ENCODE measurements at regions not wholly inside any gene's neighbourhood (a gene's known extent, or its start where the extent isn't known, plus 50 kb on each side); places are given as distances from the start of the nearest gene placed in this dataset.
"Not testable (repeated sequence)": the region's sequence is repeated elsewhere in the genome, so short reads cannot be mapped to it uniquely, and the experiment has no call there.

DNA sequence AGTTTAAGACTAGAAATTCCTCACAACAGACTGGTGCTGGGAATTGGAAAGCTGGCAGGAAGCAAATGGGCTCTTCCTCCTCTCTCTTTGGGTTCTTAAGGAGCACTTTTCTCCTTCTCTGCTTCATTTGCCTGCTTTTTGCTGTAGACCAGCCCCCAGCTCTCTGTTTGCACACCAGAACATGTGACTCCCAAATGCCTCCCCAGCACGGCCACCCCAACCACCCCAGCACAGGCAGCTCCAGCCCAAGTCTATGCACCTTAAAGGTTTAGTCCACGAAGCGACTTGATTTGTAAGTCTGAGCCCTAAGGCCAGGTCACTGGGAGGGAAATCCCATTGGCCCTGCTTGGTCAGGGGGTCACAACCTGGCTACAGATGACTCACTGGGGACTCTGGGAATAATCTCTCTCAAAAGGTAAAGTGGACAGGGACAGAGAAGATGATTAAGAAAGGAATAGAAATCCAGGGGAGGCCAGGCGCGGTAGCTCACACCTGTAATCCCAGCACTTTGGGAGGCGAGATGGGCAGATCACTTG is 377.8 kb upstream of the PROK2 start:
- DNase-seq: no peak
- no peak overlapping the region for H3K9ac ChIP-seq (ENCODE audit: low read length)
- no peaks in the 10 kb centered on the region for H3K9me2 ChIP-seq (replicated peaks; ENCODE audit: insufficient read depth, low read length)
- H3K27ac ChIP-seq (ENCODE audit: low read length): no peak overlapping the region
- no peaks in the 10 kb centered on the region for H3K79me2 ChIP-seq (ENCODE audit: low read length)
- H4K20me1 ChIP-seq (ENCODE audit: insufficient read depth, low read length): no peaks in the 10 kb centered on the region
- H3K27me3 ChIP-seq (replicated peaks; ENCODE audit: insufficient read depth, low read length): no peaks in the 10 kb centered on the region
- H3K4me3 ChIP-seq (ENCODE audit: low read length): no peak overlapping the region
- no peak overlapping the region for H3K4me2 ChIP-seq (ENCODE audit: low read depth, low read length)
- H3K36me3 ChIP-seq (replicated peaks; ENCODE audit: insufficient read depth, low read length): no peaks in the 10 kb centered on the region
- no peak overlapping the region for H2AFZ ChIP-seq (ENCODE audit: low read length)
- peaks cover 19% of the 10 kb centered on the region for H3F3A ChIP-seq (ENCODE audit: insufficient read depth, low read length)
- TF ChIP-seq EZH2phosphoT487 (IDR thresholded peaks at IDR 0.05; ENCODE audit: low read length): no peak
- TF ChIP-seq, protein P1, sequence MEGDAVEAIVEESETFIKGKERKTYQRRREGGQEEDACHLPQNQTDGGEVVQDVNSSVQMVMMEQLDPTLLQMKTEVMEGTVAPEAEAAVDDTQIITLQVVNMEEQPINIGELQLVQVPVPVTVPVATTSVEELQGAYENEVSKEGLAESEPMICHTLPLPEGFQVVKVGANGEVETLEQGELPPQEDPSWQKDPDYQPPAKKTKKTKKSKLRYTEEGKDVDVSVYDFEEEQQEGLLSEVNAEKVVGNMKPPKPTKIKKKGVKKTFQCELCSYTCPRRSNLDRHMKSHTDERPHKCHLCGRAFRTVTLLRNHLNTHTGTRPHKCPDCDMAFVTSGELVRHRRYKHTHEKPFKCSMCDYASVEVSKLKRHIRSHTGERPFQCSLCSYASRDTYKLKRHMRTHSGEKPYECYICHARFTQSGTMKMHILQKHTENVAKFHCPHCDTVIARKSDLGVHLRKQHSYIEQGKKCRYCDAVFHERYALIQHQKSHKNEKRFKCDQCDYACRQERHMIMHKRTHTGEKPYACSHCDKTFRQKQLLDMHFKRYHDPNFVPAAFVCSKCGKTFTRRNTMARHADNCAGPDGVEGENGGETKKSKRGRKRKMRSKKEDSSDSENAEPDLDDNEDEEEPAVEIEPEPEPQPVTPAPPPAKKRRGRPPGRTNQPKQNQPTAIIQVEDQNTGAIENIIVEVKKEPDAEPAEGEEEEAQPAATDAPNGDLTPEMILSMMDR (IDR thresholded peaks at IDR 0.05; ENCODE audit: low read length): no peak
- TF ChIP-seq EZH2 (optimal IDR thresholded peaks at IDR 0.05; ENCODE audit: low read depth, low read length): no peak
- H3K9me3 ChIP-seq (replicated peaks; ENCODE audit: insufficient read depth, low read length): no peaks in the 10 kb centered on the region
- peaks cover 31% of the 10 kb centered on the region for H3K4me1 ChIP-seq (ENCODE audit: low read length)

DNA sequence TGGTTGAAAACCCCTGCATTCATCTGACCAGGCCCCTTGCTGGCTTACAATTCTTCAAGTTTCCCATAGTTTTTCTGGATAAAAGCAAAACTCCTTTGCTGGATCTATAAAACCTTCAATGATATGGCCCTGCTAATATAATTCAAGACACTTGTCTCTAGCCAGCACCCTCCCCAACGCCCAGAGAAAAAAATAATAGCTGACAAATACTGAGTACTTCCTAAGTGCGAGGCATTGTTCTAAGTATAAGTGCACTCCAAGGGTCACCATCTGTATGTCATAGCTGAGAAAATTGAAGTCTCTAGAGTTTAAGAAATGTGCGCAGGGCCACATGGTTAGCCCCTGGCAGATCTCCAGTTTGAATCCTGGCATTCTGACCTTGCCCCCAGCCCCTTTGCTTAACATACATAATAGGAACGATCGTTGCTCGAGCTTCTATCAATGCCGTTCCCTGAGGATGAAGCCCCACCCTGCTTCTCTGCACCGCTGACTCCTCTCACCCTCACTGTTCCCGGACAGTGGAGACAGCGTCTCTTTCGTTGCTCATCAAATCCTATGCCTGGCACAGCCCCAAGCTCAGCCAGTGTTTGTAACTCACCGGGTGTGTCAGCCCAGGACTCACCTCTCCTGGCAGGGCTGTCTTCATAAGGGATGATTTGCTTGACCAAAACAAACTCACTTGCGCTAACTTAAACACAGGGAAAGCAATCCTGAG is 377.1 kb upstream of the PROK2 start:
- no peaks in the 10 kb centered on the region for H3K27me3 ChIP-seq (replicated peaks; ENCODE audit: insufficient read depth, low read length)
- no peaks in the 10 kb centered on the region for H3K9me3 ChIP-seq (replicated peaks; ENCODE audit: insufficient read depth, low read length)
- H3K27ac ChIP-seq (ENCODE audit: low read length): no peak overlapping the region
- no peaks in the 10 kb centered on the region for H3K36me3 ChIP-seq (replicated peaks; ENCODE audit: insufficient read depth, low read length)
- no peaks in the 10 kb centered on the region for H3K79me2 ChIP-seq (ENCODE audit: low read length)
- peaks cover 31% of the 10 kb centered on the region for H3K4me1 ChIP-seq (ENCODE audit: low read length)
- no peak for TF ChIP-seq EZH2 (optimal IDR thresholded peaks at IDR 0.05; ENCODE audit: low read depth, low read length)
- TF ChIP-seq EZH2phosphoT487 (IDR thresholded peaks at IDR 0.05; ENCODE audit: low read length): no peak
- TF ChIP-seq, protein P1 (IDR thresholded peaks at IDR 0.05; ENCODE audit: low read length): no peak
- H3K4me2 ChIP-seq (ENCODE audit: low read depth, low read length): no peak overlapping the region
- no peaks in the 10 kb centered on the region for H4K20me1 ChIP-seq (ENCODE audit: insufficient read depth, low read length)
- H3F3A ChIP-seq (ENCODE audit: insufficient read depth, low read length): peaks cover 19% of the 10 kb centered on the region
- DNase-seq: no peak
- H3K9ac ChIP-seq (ENCODE audit: low read length): no peak overlapping the region
- H3K4me3 ChIP-seq (ENCODE audit: low read length): no peak overlapping the region
- H3K9me2 ChIP-seq (replicated peaks; ENCODE audit: insufficient read depth, low read length): no peaks in the 10 kb centered on the region
- no peak overlapping the region for H2AFZ ChIP-seq (ENCODE audit: low read length)

DNA sequence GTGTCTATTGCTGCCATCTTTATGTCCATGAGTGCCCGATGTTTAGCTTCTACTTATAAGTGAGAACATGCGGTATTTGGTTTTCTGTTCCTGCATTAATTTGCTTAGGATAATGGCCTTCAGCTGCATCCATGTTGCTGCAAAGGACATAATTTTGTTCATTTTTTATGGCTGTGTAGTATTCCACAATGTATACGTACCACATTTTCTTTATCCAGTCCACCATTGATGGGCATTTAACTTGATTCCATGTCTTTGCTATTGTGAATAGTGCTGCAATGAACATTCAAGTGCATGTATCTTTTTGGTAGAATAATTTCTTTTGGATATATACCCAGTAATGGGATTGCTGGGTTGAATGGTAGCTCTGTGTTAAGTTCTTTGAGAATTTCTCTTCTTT is 376.3 kb upstream of the PROK2 start:
- not testable (repeated sequence) for H3K27ac ChIP-seq (ENCODE audit: low read length); H3K79me2 ChIP-seq (ENCODE audit: low read length); H3K9me2 ChIP-seq (replicated peaks; ENCODE audit: insufficient read depth, low read length); H3K4me3 ChIP-seq (ENCODE audit: low read length); H3K36me3 ChIP-seq (replicated peaks; ENCODE audit: insufficient read depth, low read length); DNase-seq; H3K4me2 ChIP-seq (ENCODE audit: low read depth, low read length); H2AFZ ChIP-seq (ENCODE audit: low read length); H3K9me3 ChIP-seq (replicated peaks; ENCODE audit: insufficient read depth, low read length); H3K27me3 ChIP-seq (replicated peaks; ENCODE audit: insufficient read depth, low read length); H4K20me1 ChIP-seq (ENCODE audit: insufficient read depth, low read length); H3K9ac ChIP-seq (ENCODE audit: low read length)
- Histone ChIP-seq H3F3A (ENCODE audit: insufficient read depth, low read length) (peaks cover 19% of the 10 kb centered on the region), H3K4me1 (ENCODE audit: low read length) (peaks cover 31% of the 10 kb centered on the region)

DNA sequence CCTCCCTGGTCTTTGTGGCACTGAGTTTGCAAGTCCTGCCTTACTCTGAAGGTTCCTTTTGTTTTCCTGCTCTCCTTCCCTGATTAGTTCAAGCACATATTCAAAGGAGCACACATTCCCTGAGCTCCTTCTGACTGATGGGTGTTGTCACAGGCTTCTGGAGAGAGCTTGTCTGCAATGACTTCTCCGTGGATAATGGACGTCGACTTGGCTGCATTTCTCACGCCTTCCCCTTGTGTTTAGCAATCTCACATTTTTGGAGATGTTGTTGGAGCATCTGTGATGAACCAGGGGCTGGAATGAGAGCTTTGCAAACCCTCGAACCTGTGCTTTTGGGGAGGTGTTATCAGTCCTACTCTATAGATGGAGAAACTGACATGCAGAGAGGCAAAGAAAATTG is 375.4 kb upstream of the PROK2 start:
- peaks cover 19% of the 10 kb centered on the region for H3F3A ChIP-seq (ENCODE audit: insufficient read depth, low read length)
- no peaks in the 10 kb centered on the region for H4K20me1 ChIP-seq (ENCODE audit: insufficient read depth, low read length)
- H3K9me2 ChIP-seq (replicated peaks; ENCODE audit: insufficient read depth, low read length): no peaks in the 10 kb centered on the region
- H3K79me2 ChIP-seq (ENCODE audit: low read length): no peaks in the 10 kb centered on the region
- TF ChIP-seq EZH2phosphoT487 (IDR thresholded peaks at IDR 0.05; ENCODE audit: low read length) (no peak), EZH2 (optimal IDR thresholded peaks at IDR 0.05; ENCODE audit: low read depth, low read length) (no peak)
- TF ChIP-seq, protein P1 (IDR thresholded peaks at IDR 0.05; ENCODE audit: low read length): no peak
- no peak overlapping the region for H3K27ac ChIP-seq (ENCODE audit: low read length)
- H3K9ac ChIP-seq (ENCODE audit: low read length): no peak overlapping the region
- H3K4me2 ChIP-seq (ENCODE audit: low read depth, low read length): no peak overlapping the region
- DNase-seq: no peak
- no peaks in the 10 kb centered on the region for H3K9me3 ChIP-seq (replicated peaks; ENCODE audit: insufficient read depth, low read length)
- peaks cover 27% of the 10 kb centered on the region for H3K4me1 ChIP-seq (ENCODE audit: low read length)
- H2AFZ ChIP-seq (ENCODE audit: low read length): no peak overlapping the region
- H3K36me3 ChIP-seq (replicated peaks; ENCODE audit: insufficient read depth, low read length): no peaks in the 10 kb centered on the region
- H3K27me3 ChIP-seq (replicated peaks; ENCODE audit: insufficient read depth, low read length): no peaks in the 10 kb centered on the region
- H3K4me3 ChIP-seq (ENCODE audit: low read length): no peak overlapping the region
